GM12864 (cell line): ENCODE measurements at regions not wholly inside any gene's neighbourhood (a gene's known extent, or its start where the extent isn't known, plus 50 kb on each side); places are given as distances from the start of the nearest gene placed in this dataset.

Experiments used
- DNase-seq: peaks from one replicate; pipeline ENCODE4 v3.0.0-alpha.2; 2011; ENCODE audit warnings: low read depth
- H3K4me3 ChIP-seq: 2 replicates; pipeline ENCODE4 v1.5.1; 2011; ENCODE audit warnings: mild to moderate bottlenecking, low read depth, low read length, control low read depth
- TF ChIP-seq, protein P1 (sequence below): IDR thresholded peaks from 2 replicates; pipeline ENCODE4 v1.5.1; 2011; ENCODE audit warnings: low read depth, mild to moderate bottlenecking, moderate library complexity, low read length, control low read depth, inconsistent platforms; ENCODE audit errors: missing control alignments

DNA sequence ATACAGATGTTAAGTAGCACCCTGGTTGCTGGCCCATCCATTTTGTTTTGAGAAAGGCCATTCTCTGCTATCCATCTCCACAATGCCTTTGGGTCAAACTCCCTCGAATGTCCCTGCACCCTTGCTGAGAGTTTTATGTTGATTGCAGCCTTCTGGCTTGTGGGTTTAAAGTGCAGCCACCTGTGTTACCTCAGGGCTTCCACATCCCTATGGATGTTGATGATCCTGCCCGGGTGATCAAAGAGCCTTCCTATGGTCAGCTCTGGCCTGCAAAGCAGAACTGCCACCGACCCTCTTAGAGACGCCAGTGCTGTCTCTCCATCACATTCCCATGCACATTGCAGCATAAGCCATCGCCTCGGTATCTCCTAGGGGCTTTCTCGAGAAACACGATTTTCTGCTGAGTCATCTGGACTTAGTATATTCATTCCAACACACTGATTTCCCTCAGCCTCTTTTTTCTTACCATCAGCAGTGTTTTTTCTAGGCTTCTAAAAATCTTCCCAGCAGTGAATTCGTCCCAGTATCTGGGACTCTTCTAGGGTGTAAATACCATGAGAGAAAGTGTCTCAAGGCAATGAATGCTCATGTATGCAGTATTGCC, 585.7 kb upstream of the TMEM132C start:
- no peak for DNase-seq

DNA sequence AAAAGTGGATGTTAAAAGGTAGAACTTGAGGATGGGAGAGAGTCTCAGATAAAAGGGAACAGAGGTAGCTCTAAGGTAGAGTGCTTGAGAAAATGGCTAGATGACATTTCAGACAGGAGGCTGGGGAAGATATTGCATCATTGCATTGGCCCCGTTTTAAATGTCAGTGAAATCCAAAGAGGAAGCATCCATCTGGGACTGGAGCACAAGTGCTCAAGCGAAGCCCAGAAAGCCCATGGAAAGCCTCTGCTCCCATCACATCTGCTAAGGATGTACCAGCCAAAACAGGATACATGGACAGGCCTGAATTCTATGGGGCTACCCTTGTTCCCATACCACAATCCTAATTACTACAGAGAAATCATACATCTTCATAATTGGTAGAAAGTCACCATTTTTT, 581.5 kb upstream of the TMEM132C start:
- H3K4me3 ChIP-seq: no peak overlapping the region
- TF ChIP-seq, protein P1, sequence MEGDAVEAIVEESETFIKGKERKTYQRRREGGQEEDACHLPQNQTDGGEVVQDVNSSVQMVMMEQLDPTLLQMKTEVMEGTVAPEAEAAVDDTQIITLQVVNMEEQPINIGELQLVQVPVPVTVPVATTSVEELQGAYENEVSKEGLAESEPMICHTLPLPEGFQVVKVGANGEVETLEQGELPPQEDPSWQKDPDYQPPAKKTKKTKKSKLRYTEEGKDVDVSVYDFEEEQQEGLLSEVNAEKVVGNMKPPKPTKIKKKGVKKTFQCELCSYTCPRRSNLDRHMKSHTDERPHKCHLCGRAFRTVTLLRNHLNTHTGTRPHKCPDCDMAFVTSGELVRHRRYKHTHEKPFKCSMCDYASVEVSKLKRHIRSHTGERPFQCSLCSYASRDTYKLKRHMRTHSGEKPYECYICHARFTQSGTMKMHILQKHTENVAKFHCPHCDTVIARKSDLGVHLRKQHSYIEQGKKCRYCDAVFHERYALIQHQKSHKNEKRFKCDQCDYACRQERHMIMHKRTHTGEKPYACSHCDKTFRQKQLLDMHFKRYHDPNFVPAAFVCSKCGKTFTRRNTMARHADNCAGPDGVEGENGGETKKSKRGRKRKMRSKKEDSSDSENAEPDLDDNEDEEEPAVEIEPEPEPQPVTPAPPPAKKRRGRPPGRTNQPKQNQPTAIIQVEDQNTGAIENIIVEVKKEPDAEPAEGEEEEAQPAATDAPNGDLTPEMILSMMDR: no peak
- no peak for DNase-seq

More for the DNA sequence above, 585.7 kb upstream of the TMEM132C start:
- TF ChIP-seq, protein P1: no peak
- H3K4me3 ChIP-seq: no peak overlapping the region

DNA sequence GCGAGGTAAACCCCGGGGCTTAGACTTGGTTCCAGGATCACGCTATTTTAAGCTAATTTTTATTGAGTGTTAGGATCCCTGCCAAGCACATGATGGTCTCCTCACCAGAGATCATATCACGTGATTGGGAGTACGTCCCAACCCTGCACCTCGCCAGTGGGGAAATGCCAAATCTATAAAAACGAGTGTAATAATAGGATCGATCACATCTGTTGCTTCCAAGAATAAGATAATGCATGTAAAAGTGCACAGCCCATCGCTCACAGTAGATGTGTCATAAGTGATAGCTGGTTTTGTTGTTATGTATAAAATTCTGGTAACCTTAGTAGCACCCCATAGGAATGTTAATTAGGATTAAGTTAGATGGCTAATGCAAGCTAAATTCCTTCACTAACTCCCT, 581.0 kb upstream of the TMEM132C start:
- DNase-seq: no peak

DNA sequence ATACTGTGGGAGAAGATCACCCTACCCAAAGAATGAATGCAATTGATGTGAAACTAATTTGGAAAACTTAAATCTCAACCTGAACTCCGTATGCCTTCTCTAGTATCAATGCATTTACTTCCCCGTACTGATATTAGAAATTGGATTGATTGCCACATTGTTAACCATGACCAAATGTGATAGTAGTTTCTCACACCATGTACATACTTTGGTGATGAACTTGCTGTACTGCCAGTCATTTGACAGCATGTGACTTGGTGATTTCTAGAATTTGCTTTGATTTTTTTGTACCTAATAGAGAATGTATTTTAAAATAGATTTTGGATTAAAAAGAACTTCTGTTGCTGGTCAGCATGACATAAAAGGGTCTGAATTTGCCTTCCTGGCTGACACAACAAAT, 579.8 kb upstream of the TMEM132C start:
- no peak overlapping the region for H3K4me3 ChIP-seq
- TF ChIP-seq, protein P1: no peak
- no peak for DNase-seq

More for the DNA sequence above, 581.0 kb upstream of the TMEM132C start:
- no peak overlapping the region for H3K4me3 ChIP-seq
- TF ChIP-seq, protein P1: no peak

DNA sequence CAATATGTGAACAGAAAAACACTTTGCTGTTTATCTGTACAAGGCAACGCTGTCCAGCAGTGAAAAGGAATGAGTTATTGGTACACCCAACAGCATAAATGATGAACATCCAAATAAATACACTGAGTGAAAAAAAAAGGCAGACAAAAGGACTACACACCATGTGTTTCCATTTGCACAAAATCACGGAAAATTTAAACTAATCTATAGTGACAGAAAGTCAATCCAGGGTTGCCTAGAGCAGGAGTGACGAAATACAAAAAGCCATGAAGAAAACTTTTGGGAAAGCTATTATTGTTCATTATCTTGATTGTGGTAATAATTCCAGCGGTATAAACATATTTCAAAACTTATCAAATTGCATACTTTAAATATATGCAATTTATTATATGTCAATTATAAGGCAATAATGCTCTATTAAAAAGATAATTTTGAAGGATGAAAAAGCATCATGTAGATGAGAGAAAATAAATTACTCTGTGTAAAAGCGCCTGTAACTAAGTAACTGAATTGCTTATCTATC, 578.0 kb upstream of the TMEM132C start:
- TF ChIP-seq, protein P1: no peak
- H3K4me3 ChIP-seq: no peak overlapping the region
- DNase-seq: no peak

DNA sequence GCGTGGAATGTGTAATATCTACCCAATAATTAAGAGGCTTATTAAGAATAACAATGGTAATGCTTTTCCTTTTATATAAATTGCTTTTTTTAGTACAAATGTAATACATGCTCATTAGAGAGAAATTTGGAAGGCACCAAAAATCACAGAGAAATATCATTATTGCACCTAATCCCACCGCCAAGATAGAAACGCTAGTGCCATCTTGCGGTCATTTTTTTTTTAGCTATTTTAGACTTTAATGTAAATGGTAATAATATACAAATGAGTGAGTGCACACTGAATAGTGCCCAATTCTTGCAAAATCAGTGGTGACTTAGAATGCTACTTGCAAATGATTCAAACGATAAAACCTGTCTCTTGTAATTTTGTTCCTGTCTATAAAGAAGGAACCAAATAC, 576.8 kb upstream of the TMEM132C start:
- no peak for DNase-seq
- TF ChIP-seq, protein P1: no peak
- H3K4me3 ChIP-seq: no peak overlapping the region

DNA sequence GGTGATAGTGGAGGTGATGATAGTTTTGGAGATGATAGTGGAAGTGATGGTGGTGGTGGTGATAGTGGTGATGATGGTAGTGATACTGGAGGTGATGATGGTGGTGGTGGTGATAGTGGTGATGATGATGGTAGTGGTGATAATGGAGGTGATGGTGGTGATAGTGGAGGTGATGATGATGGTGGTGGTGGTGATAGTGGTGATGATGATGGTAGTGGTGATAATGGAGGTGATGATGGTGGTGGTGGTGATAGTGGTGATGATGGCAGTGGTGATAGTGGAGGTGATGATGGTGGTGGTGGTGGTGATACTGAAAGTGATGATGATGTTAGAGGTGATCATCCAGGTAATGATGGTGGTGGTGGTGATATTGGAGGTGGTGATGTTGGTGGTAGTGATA, 570.0 kb upstream of the TMEM132C start:
- TF ChIP-seq, protein P1: no peak
- no peak for DNase-seq
- no peak overlapping the region for H3K4me3 ChIP-seq
